B cell (primary cell): ENCODE measurements at regions not wholly inside any gene's neighbourhood (a gene's known extent, or its start where the extent isn't known, plus 50 kb on each side); places are given as distances from the start of the nearest gene placed in this dataset.

ENCODE experiments used
- ATAC-seq: fragments of 200-7000 bp; cut with Tn5 transposase; one replicate; pipeline ENCODE4 v1.10.0; 2021; ENCODE audit warnings: low read depth, mild to moderate bottlenecking, moderate number of reproducible peaks, moderate library complexity
- CTCF ChIA-PET: fragments of 350-600 bp; sonication (Branson Sonifier 250); formaldehyde crosslinking; loops from one replicate; lab custom pipeline; 2021; ENCODE audit warnings: antibody characterized with exemption, inconsistent platforms; lab: Charles Lee
- POLR2A ChIA-PET: fragments of 350-600 bp; sonication (Branson Sonifier 250); formaldehyde crosslinking; loops from one replicate; lab custom pipeline; 2021; ENCODE audit warnings: antibody characterized with exemption; lab: Charles Lee
- DNase-seq: peaks from one replicate; pipeline ENCODE4 v3.0.0; 2013
- H2AFZ ChIP-seq: 2 replicates; pipeline ENCODE4 v1.6.1; 2012; ENCODE audit warnings: mild to moderate bottlenecking, low read depth, low read length; ENCODE audit not compliant: insufficient read depth, poor library complexity, severe bottlenecking
- H3K27ac ChIP-seq, 2 donors: 1 replicate in 1 of 2; 2 replicates in 1 of 2; pipeline ENCODE4 v1.5.1; 2012 to 2013; ENCODE audit warnings: low read length in 2 of 2, mild to moderate bottlenecking in 2 of 2, moderate library complexity in 1 of 2
- H3K27me3 ChIP-seq, 4 experiments: fragments of 200-600 bp in 1 of 4; sonication (generic) in 1 of 4; replicated peaks in 1 of 4; 1 replicate in 2 of 4; 2 replicates in 2 of 4; pipeline versions ENCODE4 v1.6.1 to v1.7.0; 2013 to 2016; ENCODE audit warnings: low read length in 3 of 4, mild to moderate bottlenecking in 2 of 4, mixed read lengths in 1 of 4, moderate library complexity in 1 of 4; ENCODE audit not compliant: insufficient read depth in 4 of 4, control insufficient read depth in 3 of 4; ENCODE audit errors: control extremely low read depth in 1 of 4
- H3K36me3 ChIP-seq, 2 experiments: replicated peaks in 1 of 2; 1 replicate in 1 of 2; 2 replicates in 1 of 2; pipeline versions ENCODE4 v1.6.1 to v1.7.1; 2013; ENCODE audit warnings: low read length in 1 of 2; ENCODE audit not compliant: insufficient read depth in 2 of 2, control insufficient read depth in 1 of 2; ENCODE audit errors: control extremely low read depth in 1 of 2, extremely low read depth in 1 of 2
- H3K4me1 ChIP-seq, 2 donors: fragments of 200-600 bp in 1 of 2; sonication (generic) in 1 of 2; 1 replicate in 1 of 2; 2 replicates in 1 of 2; pipeline versions ENCODE4 v1.5.1 to v1.6.1; 2013 to 2017; ENCODE audit warnings: low read length in 2 of 2; ENCODE audit not compliant: control insufficient read depth in 2 of 2, insufficient read depth in 2 of 2
- H3K4me2 ChIP-seq: replicated peaks from 2 replicates; pipeline ENCODE3; 2012; ENCODE audit warnings: mild to moderate bottlenecking, low read depth, low read length; ENCODE audit not compliant: poor library complexity, severe bottlenecking
- H3K4me3 ChIP-seq, 5 experiments: fragments of 200-600 bp in 1 of 5; sonication (generic) in 1 of 5; 1 replicate in 3 of 5; 2 replicates in 2 of 5; pipeline versions ENCODE4 v1.5.1 to v1.7.0; 2011 to 2016; ENCODE audit warnings: low read length in 4 of 5, mild to moderate bottlenecking in 4 of 5, low read depth in 2 of 5, control low read depth in 1 of 5, moderate library complexity in 1 of 5; ENCODE audit not compliant: insufficient read depth in 1 of 5; ENCODE audit errors: control extremely low read depth in 1 of 5, extremely low read depth in 1 of 5
- H3K79me2 ChIP-seq: fragments of 200-600 bp; sonication (generic); one replicate; pipeline ENCODE4 v1.6.0; 2016; ENCODE audit warnings: low read length; ENCODE audit not compliant: control insufficient read depth, insufficient read depth
- H3K9ac ChIP-seq: fragments of 200-600 bp; sonication (generic); 2 replicates; pipeline ENCODE4 v1.6.1; 2017; ENCODE audit warnings: mild to moderate bottlenecking, low read length, moderate library complexity
- H3K9me3 ChIP-seq, 3 donors: one replicate each; pipeline versions ENCODE4 v1.6.1 to v1.7.1; 2013; ENCODE audit warnings: low read length in 2 of 3; ENCODE audit not compliant: control insufficient read depth in 2 of 3, insufficient read depth in 1 of 3; ENCODE audit errors: control extremely low read depth in 1 of 3
- H4K20me1 ChIP-seq: 2 replicates; pipeline ENCODE4 v1.6.0; 2012; ENCODE audit warnings: mild to moderate bottlenecking, low read length; ENCODE audit not compliant: insufficient read depth, control insufficient read depth, poor library complexity, severe bottlenecking
- H3K27ac Mint-ChIP-seq: one replicate; pipeline ENCODE4 v1.8.0; 2021; ENCODE audit warnings: mixed read lengths
- H3K27me3 Mint-ChIP-seq: one replicate; pipeline ENCODE4 v1.8.0; 2021; ENCODE audit warnings: mixed read lengths
- H3K4me1 Mint-ChIP-seq: one replicate; pipeline ENCODE4 v1.8.0; 2021; ENCODE audit warnings: mixed read lengths
- H3K4me3 Mint-ChIP-seq: one replicate; pipeline ENCODE4 v1.8.0; 2021; ENCODE audit warnings: mixed read lengths
- H3K9me3 Mint-ChIP-seq: one replicate; pipeline ENCODE4 v1.8.0; 2022; ENCODE audit warnings: mixed read lengths; ENCODE audit not compliant: insufficient read depth
- CTCF ChIP-seq: fragments of 200-600 bp; IDR thresholded peaks from one replicate; pipeline ENCODE4 v1.8.0; 2022; ENCODE audit warnings: antibody characterized with exemption, mild to moderate bottlenecking
- EZH2 ChIP-seq: IDR thresholded peaks from 2 replicates; pipeline ENCODE4 v1.6.1; 2012; ENCODE audit warnings: borderline replicate concordance, low read depth, mild to moderate bottlenecking, moderate library complexity, low read length; ENCODE audit not compliant: insufficient read depth, poor library complexity, severe bottlenecking
- WGBS: methylation state at CpG from one replicate; pipeline ENCODE4 v1.1.5; 2013; ENCODE audit warnings: missing lambda C conversion rate; ENCODE audit not compliant: insufficient coverage; 5-methylcytosine and 5-hydroxymethylcytosine counted together
- intact Hi-C: fragments of 100-400 bp; cut with micrococcal nuclease; formaldehyde crosslinking; loops from one replicate; pipeline ENCODE4 v1.10.0; 2022

DNA sequence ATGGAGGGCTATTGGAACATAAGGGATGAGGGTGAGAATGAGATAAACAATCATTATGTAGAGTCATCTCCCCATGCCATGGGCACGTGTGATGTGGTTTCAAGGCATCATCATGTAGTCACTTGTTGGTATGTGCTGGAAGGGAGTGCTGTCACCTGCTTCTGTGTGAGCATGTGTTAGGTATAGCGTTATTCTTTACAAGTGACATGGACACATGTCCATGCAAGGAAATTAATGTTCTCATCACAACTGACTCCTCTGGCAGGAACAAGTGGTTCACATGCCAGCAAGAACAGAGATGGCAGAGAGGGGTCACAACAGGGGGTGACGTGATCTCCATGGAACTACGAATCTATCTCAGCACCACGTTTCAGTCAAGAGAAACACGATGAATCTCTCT is 815.8 kb downstream of the BCL11B start:
- ChIA-PET CTCF (no interaction called here), POLR2A (no interaction called here)
- ATAC-seq, result no peak
- WGBS, result 90% methylated on average over 5 of the region's 6 CpGs
- H3K4me3 ChIP-seq, result no peak overlapping the region
- DNase-seq, result no peak
- TF ChIP-seq EZH2 (no peak), CTCF (no peak)
- Mint-ChIP-seq H3K27me3 (no peaks in the 10 kb centered on the region), H3K9me3 (peaks cover 6% of the 10 kb centered on the region), H3K4me3 (no peak overlapping the region), H3K4me1 (no peaks in the 10 kb centered on the region), H3K27ac (no peak overlapping the region)
- peaks cover 0 to 19% (median 3%) of the 10 kb centered on the region in 3 donors for H3K9me3 ChIP-seq
- H2AFZ ChIP-seq, result no peak overlapping the region
- H3K4me1 ChIP-seq, result no peaks in the 10 kb centered on the region
- H3K9ac ChIP-seq, result no peak overlapping the region
- H3K27ac ChIP-seq, result no peak overlapping the region
- no peaks in the 10 kb centered on the region for H3K36me3 ChIP-seq
- H3K27me3 ChIP-seq, result no peaks in the 10 kb centered on the region
- intact Hi-C loops, result no loop called here
- no peaks in the 10 kb centered on the region for H4K20me1 ChIP-seq
- no peaks in the 10 kb centered on the region for H3K79me2 ChIP-seq
- no peak overlapping the region for H3K4me2 ChIP-seq

- H3K27me3 Mint-ChIP-seq, result no peaks in the 10 kb centered on the region
- H3K27ac Mint-ChIP-seq, result no peak overlapping the region
- no peaks in the 10 kb centered on the region for H3K4me1 Mint-ChIP-seq
- no peak overlapping the region for H3K27ac ChIP-seq
- TF ChIP-seq EZH2, result no peak
- TF ChIP-seq CTCF, result no peak
- no peaks in the 10 kb centered on the region for H4K20me1 ChIP-seq
- ATAC-seq (no peak), DNase-seq (no peak)
- H3K36me3 ChIP-seq, result no peaks in the 10 kb centered on the region
- intact Hi-C loops, result no loop called here
- ChIA-PET POLR2A (no interaction called here), CTCF (no interaction called here)
- H3K79me2 ChIP-seq, result no peaks in the 10 kb centered on the region
- H3K27me3 ChIP-seq, result no peaks in the 10 kb centered on the region
- peaks cover 0 to 14% (median 3%) of the 10 kb centered on the region in 3 donors for H3K9me3 ChIP-seq
- no peak overlapping the region for H3K4me3 Mint-ChIP-seq
- H3K4me3 ChIP-seq, result no peak overlapping the region
- H2AFZ ChIP-seq, result no peak overlapping the region
- no peaks in the 10 kb centered on the region for H3K4me1 ChIP-seq
- no peaks in the 10 kb centered on the region for H3K9me3 Mint-ChIP-seq
- H3K4me2 ChIP-seq, result no peak overlapping the region
- no peak overlapping the region for H3K9ac ChIP-seq
These were observed 813.3 kb downstream of the BCL11B start for GRCh38 chr14:98458702-98459101.
